OCI-LY7 (cell line): ENCODE measurements at regions not wholly inside any gene's neighbourhood (a gene's known extent, or its start where the extent isn't known, plus 50 kb on each side); places are given as distances from the start of the nearest gene placed in this dataset.

Source experiments
- CTCF ChIP-seq: fragments of 200-600 bp; sonication (generic); conservative IDR thresholded peaks from 2 replicates; pipeline ENCODE4 v1.5.1; 2014; ENCODE audit warnings: mild to moderate bottlenecking, antibody characterized with exemption, low read length, moderate library complexity, mixed read lengths
- EZH2phosphoT487 ChIP-seq: fragments of 200-600 bp; sonication (generic); IDR thresholded peaks from 2 replicates; pipeline ENCODE4 v1.6.1; 2018; ENCODE audit warnings: low read depth, borderline replicate concordance, mild to moderate bottlenecking, mixed run types, antibody characterized with exemption, low read length, moderate library complexity, mixed read lengths

GRCh38 chr1:68963353-68963752 is 466.5 kb upstream of the DEPDC1 start:
- no peak for TF ChIP-seq EZH2phosphoT487
- no peak for TF ChIP-seq CTCF
